ENCODE measurements at regions not wholly inside any gene's neighbourhood (a gene's known extent, or its start where the extent isn't known, plus 50 kb on each side); places are given as distances from the start of the nearest gene placed in this dataset.

DNA sequence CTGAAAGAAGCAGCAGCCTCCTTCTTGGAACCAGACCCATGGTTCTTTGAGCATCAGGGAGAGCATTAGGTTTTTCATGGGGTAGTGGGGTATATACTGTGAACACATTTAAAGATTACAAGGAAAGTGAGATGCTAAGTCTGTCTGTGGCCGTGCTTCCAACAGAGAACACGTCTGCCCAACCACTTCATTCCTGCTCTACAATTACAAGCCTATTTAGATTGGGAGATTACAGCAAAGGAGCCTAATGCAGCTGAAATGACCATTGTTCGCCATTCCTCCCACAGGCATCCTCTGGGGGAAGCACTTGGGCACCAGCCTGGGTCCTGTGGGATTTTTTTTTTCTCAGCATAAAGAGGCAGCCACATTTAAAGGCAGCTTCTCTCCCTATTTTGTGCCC lies 536.4 kb downstream of the XPNPEP1 start:
- no peak for FAIRE-seq
- Histone ChIP-seq H3K36me3 (ENCODE audit: control insufficient read depth in 2 of 3, insufficient read depth in 3 of 3, low read length in 3 of 3) (no peaks in the 10 kb centered on the region), H3K4me1 (ENCODE audit: control insufficient read depth in 2 of 3, insufficient read depth in 2 of 3, low read depth in 1 of 3, low read length in 3 of 3) (no peaks in the 10 kb centered on the region), H3K9ac (ENCODE audit: low read length in 3 of 3) (no peak overlapping the region), H3K27me3 (ENCODE audit: control insufficient read depth, insufficient read depth, low read length) (no peaks in the 10 kb centered on the region), H3K9me3 (ENCODE audit: control insufficient read depth in 2 of 3, insufficient read depth in 1 of 3, low read length in 3 of 3) (no peaks in the 10 kb centered on the region), H3K4me3 (ENCODE audit: low read length in 3 of 3) (no peak overlapping the region), H3K27ac (ENCODE audit: low read depth in 2 of 2, low read length in 2 of 2) (no peak overlapping the region)
- intact Hi-C loops (cut with DNase I), result no loop called here
- TF ChIP-seq, protein P1, sequence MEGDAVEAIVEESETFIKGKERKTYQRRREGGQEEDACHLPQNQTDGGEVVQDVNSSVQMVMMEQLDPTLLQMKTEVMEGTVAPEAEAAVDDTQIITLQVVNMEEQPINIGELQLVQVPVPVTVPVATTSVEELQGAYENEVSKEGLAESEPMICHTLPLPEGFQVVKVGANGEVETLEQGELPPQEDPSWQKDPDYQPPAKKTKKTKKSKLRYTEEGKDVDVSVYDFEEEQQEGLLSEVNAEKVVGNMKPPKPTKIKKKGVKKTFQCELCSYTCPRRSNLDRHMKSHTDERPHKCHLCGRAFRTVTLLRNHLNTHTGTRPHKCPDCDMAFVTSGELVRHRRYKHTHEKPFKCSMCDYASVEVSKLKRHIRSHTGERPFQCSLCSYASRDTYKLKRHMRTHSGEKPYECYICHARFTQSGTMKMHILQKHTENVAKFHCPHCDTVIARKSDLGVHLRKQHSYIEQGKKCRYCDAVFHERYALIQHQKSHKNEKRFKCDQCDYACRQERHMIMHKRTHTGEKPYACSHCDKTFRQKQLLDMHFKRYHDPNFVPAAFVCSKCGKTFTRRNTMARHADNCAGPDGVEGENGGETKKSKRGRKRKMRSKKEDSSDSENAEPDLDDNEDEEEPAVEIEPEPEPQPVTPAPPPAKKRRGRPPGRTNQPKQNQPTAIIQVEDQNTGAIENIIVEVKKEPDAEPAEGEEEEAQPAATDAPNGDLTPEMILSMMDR (IDR thresholded peaks at IDR 0.05; ENCODE audit: borderline replicate concordance, extremely low read depth, insufficient read depth), result no peak
- DNase-seq, result no peak

DNA sequence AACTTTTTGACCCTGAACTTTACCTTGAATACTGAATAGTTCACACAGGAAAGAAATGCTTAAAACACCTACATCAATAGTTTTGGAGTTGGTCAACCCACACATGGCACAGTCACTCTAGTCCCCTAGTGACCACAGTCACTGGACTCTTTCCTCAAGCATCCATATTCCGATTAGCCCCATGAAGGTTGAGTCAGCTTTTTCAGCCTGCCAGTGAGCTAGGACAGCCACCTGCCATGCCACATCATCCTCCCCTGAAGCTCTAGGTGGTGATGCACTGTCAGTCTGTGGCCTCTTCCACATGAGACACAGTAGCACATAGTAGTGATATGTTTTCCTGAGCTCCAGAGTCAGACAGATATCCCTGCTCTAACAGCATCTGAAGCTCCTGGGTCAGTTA lies 537.2 kb downstream of the XPNPEP1 start:
- Histone ChIP-seq H3K9me3 (ENCODE audit: control insufficient read depth in 2 of 3, insufficient read depth in 1 of 3, low read length in 3 of 3) (no peaks in the 10 kb centered on the region), H3K9ac (ENCODE audit: low read length in 3 of 3) (no peak overlapping the region), H3K4me1 (ENCODE audit: control insufficient read depth in 2 of 3, insufficient read depth in 2 of 3, low read depth in 1 of 3, low read length in 3 of 3) (no peaks in the 10 kb centered on the region), H3K4me3 (ENCODE audit: low read length in 3 of 3) (no peak overlapping the region), H3K27me3 (ENCODE audit: control insufficient read depth, insufficient read depth, low read length) (no peaks in the 10 kb centered on the region), H3K27ac (ENCODE audit: low read depth in 2 of 2, low read length in 2 of 2) (no peak overlapping the region), H3K36me3 (ENCODE audit: control insufficient read depth in 2 of 3, insufficient read depth in 3 of 3, low read length in 3 of 3) (no peaks in the 10 kb centered on the region)
- intact Hi-C loops (cut with DNase I), result no loop called here
- no peak for FAIRE-seq
- no peak for DNase-seq
- TF ChIP-seq, protein P1 (IDR thresholded peaks at IDR 0.05; ENCODE audit: borderline replicate concordance, extremely low read depth, insufficient read depth), result no peak

DNA sequence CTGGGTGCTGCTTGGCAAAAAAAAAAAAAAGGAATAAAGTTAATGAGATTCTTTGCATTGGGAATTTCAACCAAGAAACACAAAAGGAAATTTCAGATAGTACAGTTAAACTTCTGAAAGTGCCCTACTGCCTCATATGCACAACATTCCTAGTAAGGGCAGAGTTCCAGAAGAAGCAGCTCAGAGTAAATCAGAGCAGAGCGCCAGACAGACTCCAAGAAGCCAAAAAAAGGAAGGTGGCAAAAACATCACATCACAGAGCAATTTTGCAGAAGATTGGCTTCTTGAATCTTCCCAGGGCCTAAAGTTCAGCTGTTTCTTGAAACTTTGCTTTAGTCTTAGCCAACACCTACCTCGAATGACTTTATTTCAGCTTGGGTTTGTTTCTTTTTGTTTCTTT lies 544.1 kb downstream of the XPNPEP1 start:
- intact Hi-C loops (cut with DNase I), result no loop called here
- TF ChIP-seq, protein P1 (IDR thresholded peaks at IDR 0.05; ENCODE audit: borderline replicate concordance, extremely low read depth, insufficient read depth), result no peak
- H3K4me3 ChIP-seq (ENCODE audit: low read length in 3 of 3), result no peak overlapping the region
- FAIRE-seq (no peak), DNase-seq (no peak)
- no peaks in the 10 kb centered on the region for H3K36me3 ChIP-seq (ENCODE audit: control insufficient read depth in 2 of 3, insufficient read depth in 3 of 3, low read length in 3 of 3)
- H3K27me3 ChIP-seq (ENCODE audit: control insufficient read depth, insufficient read depth, low read length), result no peaks in the 10 kb centered on the region
- H3K27ac ChIP-seq (ENCODE audit: low read depth in 2 of 2, low read length in 2 of 2), result no peak overlapping the region
- no peaks in the 10 kb centered on the region for H3K4me1 ChIP-seq (ENCODE audit: control insufficient read depth in 2 of 3, insufficient read depth in 2 of 3, low read depth in 1 of 3, low read length in 3 of 3)
- no peak overlapping the region for H3K9ac ChIP-seq (ENCODE audit: low read length in 3 of 3)
- no peaks in the 10 kb centered on the region for H3K9me3 ChIP-seq (ENCODE audit: control insufficient read depth in 2 of 3, insufficient read depth in 1 of 3, low read length in 3 of 3)

DNA sequence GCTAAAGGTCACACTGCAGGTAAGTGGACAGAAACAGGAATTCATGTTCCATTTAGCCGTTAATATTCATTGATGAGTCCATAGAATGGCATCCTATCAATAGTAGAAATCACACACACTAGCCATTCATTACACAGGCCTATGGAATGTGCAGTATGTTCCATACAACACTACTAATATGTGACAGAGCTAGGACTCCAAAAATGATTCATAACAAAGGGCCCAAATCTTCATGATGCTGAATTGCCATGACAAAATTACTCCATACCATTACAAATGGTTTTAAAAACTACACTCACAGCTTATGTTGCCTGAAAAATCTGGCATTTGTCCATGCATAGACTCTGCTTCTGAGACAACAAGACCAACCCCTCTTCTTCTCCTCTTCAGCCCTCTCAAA lies 549.1 kb downstream of the XPNPEP1 start:
- H3K9me3 ChIP-seq (ENCODE audit: control insufficient read depth in 2 of 3, insufficient read depth in 1 of 3, low read length in 3 of 3), result no peaks in the 10 kb centered on the region
- TF ChIP-seq, protein P1 (IDR thresholded peaks at IDR 0.05; ENCODE audit: borderline replicate concordance, extremely low read depth, insufficient read depth), result no peak
- H3K27me3 ChIP-seq (ENCODE audit: control insufficient read depth, insufficient read depth, low read length), result no peaks in the 10 kb centered on the region
- H3K36me3 ChIP-seq (ENCODE audit: control insufficient read depth in 2 of 3, insufficient read depth in 3 of 3, low read length in 3 of 3), result no peaks in the 10 kb centered on the region
- intact Hi-C loops (cut with DNase I), result no loop called here
- FAIRE-seq, result no peak
- DNase-seq, result no peak
- H3K4me1 ChIP-seq (ENCODE audit: control insufficient read depth in 2 of 3, insufficient read depth in 2 of 3, low read depth in 1 of 3, low read length in 3 of 3), result no peaks in the 10 kb centered on the region
- no peak overlapping the region for H3K9ac ChIP-seq (ENCODE audit: low read length in 3 of 3)
- H3K4me3 ChIP-seq (ENCODE audit: low read length in 3 of 3), result no peak overlapping the region
- no peak overlapping the region for H3K27ac ChIP-seq (ENCODE audit: low read depth in 2 of 2, low read length in 2 of 2)

Data from kidney (tissue), 13 donors.